Heart left ventricle (tissue), 13 donors: ENCODE measurements at regions not wholly inside any gene's neighbourhood (a gene's known extent, or its start where the extent isn't known, plus 50 kb on each side); places are given as distances from the start of the nearest gene placed in this dataset.

Experiments used
- POLR2A ChIP-seq, 2 donors: fragments of 450-650 bp; IDR thresholded peaks; one replicate each; pipeline ENCODE4 v1.6.1; 2017; ENCODE audit warnings: antibody characterized with exemption in 2 of 2, mild to moderate bottlenecking in 2 of 2, moderate library complexity in 2 of 2
- TF ChIP-seq, protein P1 (sequence below), 12 donors: fragments of 200-600 bp; sonication (generic) in 4 of 12; IDR thresholded peaks; one replicate each; pipeline versions ENCODE4 v1.5.0 to v1.8.0; 2018 to 2022; ENCODE audit warnings: antibody characterized with exemption in 12 of 12, mild to moderate bottlenecking in 5 of 12
- donor health status: ischemic (EF 13 %, LVEDD 7.1; RV severe dilation, severe dysfunction).
- donor health status: DM: no; HTN: yes; CAD: no.
- donor health status: DM: no; HTN: no; CAD: no.
- donor health status: ischemic (EF 25% LVEDD 6.9; RV normal size, moderate dysfunction).
- donor health status: ischemic (EF 25% LVEDD 5.7; RV mildly dilated, moderate dysfunction).
- donor health status: ischemic (EF 35%, LVEDD 5.7; RV mildly dilated, moderate dysfunction).
- donor health status: nonischemic (EF 11% LVEDD 7.7; RV severe dilation, severe dysfunction).
- donor health status: DM: yes; HTN: yes; CAD: no.
- donor health status: PGD.
- donor health status: ischemic (EF 29% LVEDD 5.4; RV normal size, mild dysfunction).
- donor health status: nonischemic (EF 23%, LVEDD 6.1; RV moderate dilation, normal function).

DNA sequence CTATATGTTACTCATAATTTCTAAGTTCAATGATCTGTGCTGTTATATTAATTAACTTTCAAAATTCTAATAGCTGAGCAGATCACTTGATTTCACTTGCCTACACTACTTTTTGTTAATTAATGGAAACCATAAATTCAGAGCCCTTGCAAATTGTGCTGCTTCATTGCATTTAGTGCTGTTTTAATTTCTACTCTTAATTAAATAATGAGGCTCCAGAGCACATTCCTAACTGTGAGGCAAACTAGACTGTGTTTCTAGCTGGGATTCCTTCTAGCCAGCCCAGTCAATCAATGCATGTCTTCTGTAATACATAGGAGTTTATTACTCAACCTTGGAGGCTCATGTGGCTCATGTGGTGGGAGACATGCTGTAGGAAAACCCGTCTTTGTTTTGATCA is 301.1 kb upstream of the GOLIM4 start:
- no peak for TF ChIP-seq POLR2A (IDR thresholded peaks at IDR 0.05)
- TF ChIP-seq, protein P1, sequence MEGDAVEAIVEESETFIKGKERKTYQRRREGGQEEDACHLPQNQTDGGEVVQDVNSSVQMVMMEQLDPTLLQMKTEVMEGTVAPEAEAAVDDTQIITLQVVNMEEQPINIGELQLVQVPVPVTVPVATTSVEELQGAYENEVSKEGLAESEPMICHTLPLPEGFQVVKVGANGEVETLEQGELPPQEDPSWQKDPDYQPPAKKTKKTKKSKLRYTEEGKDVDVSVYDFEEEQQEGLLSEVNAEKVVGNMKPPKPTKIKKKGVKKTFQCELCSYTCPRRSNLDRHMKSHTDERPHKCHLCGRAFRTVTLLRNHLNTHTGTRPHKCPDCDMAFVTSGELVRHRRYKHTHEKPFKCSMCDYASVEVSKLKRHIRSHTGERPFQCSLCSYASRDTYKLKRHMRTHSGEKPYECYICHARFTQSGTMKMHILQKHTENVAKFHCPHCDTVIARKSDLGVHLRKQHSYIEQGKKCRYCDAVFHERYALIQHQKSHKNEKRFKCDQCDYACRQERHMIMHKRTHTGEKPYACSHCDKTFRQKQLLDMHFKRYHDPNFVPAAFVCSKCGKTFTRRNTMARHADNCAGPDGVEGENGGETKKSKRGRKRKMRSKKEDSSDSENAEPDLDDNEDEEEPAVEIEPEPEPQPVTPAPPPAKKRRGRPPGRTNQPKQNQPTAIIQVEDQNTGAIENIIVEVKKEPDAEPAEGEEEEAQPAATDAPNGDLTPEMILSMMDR (IDR thresholded peaks at IDR 0.05): no peak
